GM12864 (cell line): ENCODE measurements at regions not wholly inside any gene's neighbourhood (a gene's known extent, or its start where the extent isn't known, plus 50 kb on each side); places are given as distances from the start of the nearest gene placed in this dataset.
"Not testable (repeated sequence)": the region's sequence is repeated elsewhere in the genome, so short reads cannot be mapped to it uniquely, and the experiment has no call there.

Source experiments
- DNase-seq: peaks from one replicate; pipeline ENCODE4 v3.0.0-alpha.2; 2011; ENCODE audit warnings: low read depth
- H3K4me3 ChIP-seq: 2 replicates; pipeline ENCODE4 v1.5.1; 2011; ENCODE audit warnings: mild to moderate bottlenecking, low read depth, low read length, control low read depth
- CTCF ChIP-seq: IDR thresholded peaks from 2 replicates; pipeline ENCODE4 v1.5.1; 2011; ENCODE audit warnings: low read depth, mild to moderate bottlenecking, moderate library complexity, low read length, control low read depth, inconsistent platforms; ENCODE audit errors: missing control alignments

DNA sequence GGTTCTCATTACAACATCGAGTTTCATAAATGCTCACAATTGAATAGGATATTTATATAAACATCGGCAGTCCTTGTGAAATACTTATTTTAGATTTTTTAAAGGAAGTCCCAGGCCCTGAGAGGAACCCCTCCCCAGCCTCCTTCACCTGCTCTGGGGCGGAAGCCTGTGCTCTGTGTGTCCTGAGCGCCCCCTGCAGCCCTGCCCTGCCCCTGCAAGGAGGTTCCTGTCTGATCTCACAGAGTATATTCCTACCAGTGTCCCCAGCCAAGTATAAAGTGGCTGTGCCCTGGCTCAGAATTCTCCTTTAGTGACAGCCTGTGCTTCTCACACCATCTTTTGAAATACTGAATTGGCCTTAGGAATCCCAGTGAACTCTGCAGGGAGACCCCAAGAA is 659.5 kb downstream of the TMEM121 start:
- no peak overlapping the region for H3K4me3 ChIP-seq
- peak; percentile 26 for TF ChIP-seq CTCF
- no peak for DNase-seq

DNA sequence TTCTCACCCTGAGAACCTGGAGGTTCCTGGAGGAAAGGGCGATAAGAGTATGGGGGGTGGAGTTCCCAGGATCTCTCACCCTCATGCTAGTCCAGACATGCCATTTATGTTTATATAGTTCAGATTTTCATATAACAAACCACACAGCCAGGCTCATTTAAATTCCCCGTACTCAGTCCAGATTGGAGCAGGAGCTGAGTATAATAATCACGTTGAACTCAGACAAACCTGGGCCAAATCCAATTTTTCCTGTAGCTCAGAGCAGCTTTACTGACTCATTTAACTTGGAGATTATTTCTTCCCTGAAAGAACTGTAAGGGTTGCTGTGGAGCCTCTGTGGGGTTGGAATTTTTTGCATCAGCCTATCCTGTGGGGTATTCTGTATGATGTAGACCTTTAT is 660.8 kb downstream of the TMEM121 start:
- no peak overlapping the region for H3K4me3 ChIP-seq
- no peak for DNase-seq
- no peak for TF ChIP-seq CTCF

GRCh38 chr14:106192701-106193100 is 666.3 kb downstream of the TMEM121 start:
- H3K4me3 ChIP-seq, DNase-seq: not testable (repeated sequence)

DNA sequence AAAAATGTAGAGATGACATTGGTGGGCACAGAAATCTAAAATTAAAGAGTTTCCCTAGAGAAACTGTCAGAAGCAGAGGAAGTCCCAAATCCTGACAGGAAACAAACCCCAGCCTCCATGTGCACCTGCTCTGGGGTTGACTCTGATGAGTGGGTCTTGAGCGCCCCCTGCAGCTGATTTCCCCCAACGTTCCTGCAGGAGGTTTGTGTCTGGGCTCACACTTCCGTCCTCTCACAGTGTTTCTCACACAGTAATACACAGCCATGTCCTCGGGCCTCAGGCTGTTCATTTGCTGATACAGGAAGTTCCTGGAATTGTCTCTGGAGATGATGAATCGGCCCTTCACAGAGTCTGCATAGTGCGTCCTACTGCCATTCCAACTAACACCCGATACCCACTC is 670.1 kb downstream of the TMEM121 start:
- DNase-seq, H3K4me3 ChIP-seq: not testable (repeated sequence)

GRCh38 chr14:106197264-106197663 is 670.9 kb downstream of the TMEM121 start:
- not testable (repeated sequence) for H3K4me3 ChIP-seq, DNase-seq

DNA sequence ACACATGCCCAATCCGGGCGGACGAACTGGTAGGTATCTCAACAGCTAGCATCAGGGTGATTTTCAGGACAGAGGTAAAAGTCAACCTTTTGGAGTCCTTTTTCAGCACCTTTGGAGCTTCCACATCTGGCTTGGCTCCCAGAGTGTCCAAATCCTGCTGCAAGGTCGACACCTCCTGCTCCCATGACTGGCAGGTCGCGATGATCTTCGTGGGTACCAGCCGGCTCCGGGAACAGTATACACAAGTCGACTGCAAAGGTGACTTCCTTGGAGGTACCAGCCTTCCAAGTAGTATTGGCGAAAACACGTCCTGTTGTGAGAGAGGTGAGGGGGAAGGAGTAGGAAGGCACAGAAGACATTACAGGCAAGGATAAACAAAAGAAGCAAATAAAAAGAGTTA is 672.7 kb downstream of the TMEM121 start:
- no peak overlapping the region for H3K4me3 ChIP-seq
- DNase-seq, result no peak
- TF ChIP-seq CTCF, result no peak

DNA sequence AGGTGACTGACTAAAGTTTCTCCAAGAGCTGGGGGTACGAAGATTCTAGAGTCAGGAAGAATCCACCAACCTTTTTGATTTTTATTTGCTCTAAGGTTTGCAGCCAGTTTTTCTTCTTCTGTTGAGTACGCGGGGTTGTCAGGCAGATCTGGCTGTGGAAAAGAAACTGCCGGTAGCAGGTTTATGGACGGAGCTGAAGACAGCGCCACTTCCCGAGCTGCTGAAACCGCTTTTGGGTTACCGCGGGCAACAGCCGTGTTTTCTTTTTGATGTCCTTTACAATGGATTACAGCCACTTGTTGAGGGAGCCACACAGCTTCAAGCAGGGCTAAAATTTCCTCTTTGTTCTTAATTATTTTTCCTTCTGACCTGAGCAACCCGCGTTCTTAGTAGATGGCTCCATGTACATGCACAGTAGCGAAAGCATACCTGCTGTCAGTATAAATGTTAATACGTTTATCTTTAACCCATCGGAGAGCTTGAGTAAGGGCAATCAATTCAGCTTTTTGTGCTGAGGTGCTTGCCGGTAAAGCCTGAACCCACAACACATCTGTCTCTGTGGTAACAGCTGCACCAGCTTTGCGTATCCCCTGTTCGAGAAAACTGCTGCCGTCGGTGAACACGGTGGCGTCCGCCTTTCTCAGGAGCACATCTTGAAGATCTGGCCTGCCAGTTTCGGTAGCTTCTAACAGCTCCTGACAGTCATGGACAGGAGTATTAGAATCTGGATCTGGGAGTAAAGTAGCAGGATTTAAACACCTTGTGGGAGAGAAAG is 674.3 kb downstream of the TMEM121 start:
- no peak for DNase-seq
- H3K4me3 ChIP-seq, result no peak overlapping the region
- TF ChIP-seq CTCF, result no peak

DNA sequence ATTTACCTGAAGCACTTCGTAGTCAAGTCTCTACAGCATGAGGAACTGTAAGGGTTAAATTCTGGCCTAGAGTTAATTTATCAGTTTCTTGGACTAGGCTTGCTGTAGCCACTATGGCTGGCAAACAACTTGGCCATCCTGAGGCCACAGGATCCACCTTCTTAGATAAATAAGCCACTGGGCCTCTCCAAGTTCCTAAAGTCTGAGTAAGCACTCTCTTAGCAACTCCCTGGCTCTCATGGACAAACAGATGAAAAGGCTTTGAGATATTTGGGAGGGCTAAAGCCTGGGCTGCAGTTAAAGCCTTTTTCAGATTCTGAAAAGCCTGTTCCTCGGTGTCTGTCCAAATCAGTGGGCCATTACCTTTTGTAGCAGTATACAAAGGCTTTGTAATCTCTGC is 675.0 kb downstream of the TMEM121 start:
- no peak overlapping the region for H3K4me3 ChIP-seq
- no peak for DNase-seq
- no peak for TF ChIP-seq CTCF
